ENCODE measurements at regions not wholly inside any gene's neighbourhood (a gene's known extent, or its start where the extent isn't known, plus 50 kb on each side); places are given as distances from the start of the nearest gene placed in this dataset.

DNA sequence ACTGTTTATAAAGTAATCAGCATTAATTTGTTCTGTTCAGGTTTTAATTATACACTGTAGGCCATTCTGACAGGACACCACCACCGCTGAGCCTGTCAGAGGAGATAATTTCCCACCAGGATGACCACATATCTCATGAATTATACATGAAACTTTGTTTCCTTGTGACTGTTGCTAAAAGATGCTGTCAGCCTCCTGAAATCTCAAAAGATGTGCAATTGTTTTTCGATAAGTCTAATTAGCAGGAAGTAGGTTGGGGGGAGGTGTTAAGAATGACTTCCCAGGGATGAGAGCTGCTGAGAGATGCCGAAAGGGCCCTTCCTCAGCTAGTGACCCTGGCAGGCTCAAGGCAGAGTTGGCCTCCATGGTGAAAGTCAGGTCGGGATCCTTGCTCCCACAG lies 485.4 kb downstream of the SOX6 start:
- Mint-ChIP-seq H3K27ac (no peak overlapping the region), H3K36me3 (no peaks in the 10 kb centered on the region), H3K4me1 (no peaks in the 10 kb centered on the region), H3K27me3 (peaks cover 0 to 11% (median 0%) of the 10 kb centered on the region in 5 donors), H3K9me3 (no peaks in the 10 kb centered on the region), H3K4me3 (no peak overlapping the region)
- DNase-seq (no peak), ATAC-seq (no peak)
- POLR2A ChIA-PET: no interaction called here

DNA sequence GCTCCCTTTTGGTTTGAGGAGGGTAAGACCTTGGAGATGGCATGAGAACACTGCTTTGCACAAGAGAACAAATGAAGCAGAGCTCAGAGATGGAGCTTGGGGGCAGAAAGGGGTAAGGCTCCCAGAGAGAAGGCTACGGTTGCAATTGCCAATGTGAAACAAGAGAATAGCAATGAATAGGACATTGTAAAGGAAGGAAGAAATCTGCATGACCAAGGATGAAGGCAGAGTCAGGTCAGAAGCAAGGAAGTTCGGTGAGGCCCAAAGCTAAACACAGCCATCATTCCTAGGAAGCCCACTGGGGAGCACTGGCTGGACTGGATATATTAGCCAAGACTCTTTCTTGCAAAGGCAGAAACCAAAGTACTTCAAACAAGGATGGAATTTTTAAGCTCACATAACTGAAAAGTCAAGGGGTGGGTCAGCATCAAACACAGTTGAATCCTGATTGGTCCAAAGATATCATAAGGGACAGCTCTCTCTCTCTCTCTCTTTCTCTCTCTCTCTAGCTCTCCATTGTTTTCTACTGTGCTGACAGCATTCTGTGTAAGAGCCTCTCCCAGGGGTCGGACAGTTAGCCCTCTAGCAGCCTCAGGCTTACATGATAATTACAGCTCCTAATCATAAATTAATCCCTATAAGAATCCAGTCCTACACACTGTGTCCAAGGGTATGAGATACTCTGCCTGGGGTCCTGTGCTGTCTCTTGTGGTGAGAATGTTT lies 484.3 kb downstream of the SOX6 start:
- H3K4me1 Mint-ChIP-seq: no peaks in the 10 kb centered on the region
- POLR2A ChIA-PET: no interaction called here
- peaks cover 0 to 11% (median 0%) of the 10 kb centered on the region in 5 donors for H3K27me3 Mint-ChIP-seq
- no peak for ATAC-seq
- no peaks in the 10 kb centered on the region for H3K36me3 Mint-ChIP-seq
- DNase-seq: no peak
- no peaks in the 10 kb centered on the region for H3K9me3 Mint-ChIP-seq
- H3K4me3 Mint-ChIP-seq: no peak overlapping the region
- no peak overlapping the region for H3K27ac Mint-ChIP-seq

DNA sequence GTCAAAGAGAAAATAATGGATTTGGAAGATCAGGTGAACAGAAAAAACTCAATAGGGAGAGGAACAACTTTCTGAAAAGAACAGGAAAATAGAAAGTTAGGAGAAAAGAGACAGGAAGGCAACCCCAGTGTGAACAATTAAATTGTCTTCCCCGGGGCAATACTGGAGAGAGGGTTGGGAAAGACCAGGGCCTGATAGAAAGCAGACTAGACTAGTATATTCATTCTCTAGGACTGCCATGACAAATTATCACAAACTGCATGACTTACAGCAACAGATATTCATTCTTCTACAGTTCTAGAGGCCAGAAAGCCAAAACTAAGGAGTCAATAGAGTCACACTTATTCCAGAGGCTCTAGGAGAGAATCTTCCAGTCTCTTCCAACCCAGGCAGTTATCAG lies 482.8 kb downstream of the SOX6 start:
- Mint-ChIP-seq H3K9me3 (peaks cover 0 to 1% (median 0%) of the 10 kb centered on the region in 9 donors), H3K4me1 (no peaks in the 10 kb centered on the region), H3K36me3 (no peaks in the 10 kb centered on the region), H3K27me3 (peaks cover 0 to 11% (median 0%) of the 10 kb centered on the region in 5 donors), H3K27ac (no peak overlapping the region), H3K4me3 (no peak overlapping the region)
- ATAC-seq: no peak
- DNase-seq: no peak
- POLR2A ChIA-PET: no interaction called here

DNA sequence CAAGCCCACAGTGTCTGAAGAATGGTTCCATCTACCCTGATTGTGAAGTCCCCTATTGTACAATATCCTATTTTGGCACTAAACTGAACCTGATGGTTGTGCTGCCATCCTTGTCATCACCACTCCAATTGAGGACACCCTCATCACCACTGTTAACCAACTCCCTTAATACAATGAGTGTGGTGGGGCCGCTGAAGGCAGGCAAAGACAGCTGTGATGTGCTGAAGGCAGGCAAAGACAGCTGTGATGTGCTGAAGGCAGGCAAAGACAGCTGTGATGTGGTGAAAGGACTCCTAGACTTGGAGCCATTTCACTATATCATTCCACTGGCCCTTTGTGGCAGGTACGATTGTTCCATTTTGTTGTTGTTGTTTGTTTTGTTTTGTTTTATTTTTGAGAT lies 481.6 kb downstream of the SOX6 start:
- Mint-ChIP-seq H3K27me3 (peaks cover 0 to 11% (median 2%) of the 10 kb centered on the region in 5 donors), H3K36me3 (no peaks in the 10 kb centered on the region), H3K4me3 (no peak overlapping the region), H3K27ac (no peak overlapping the region), H3K4me1 (no peaks in the 10 kb centered on the region), H3K9me3 (peaks cover 0 to 6% (median 0%) of the 10 kb centered on the region in 9 donors)
- DNase-seq: no peak
- POLR2A ChIA-PET: no interaction called here
- ATAC-seq: no peak

DNA sequence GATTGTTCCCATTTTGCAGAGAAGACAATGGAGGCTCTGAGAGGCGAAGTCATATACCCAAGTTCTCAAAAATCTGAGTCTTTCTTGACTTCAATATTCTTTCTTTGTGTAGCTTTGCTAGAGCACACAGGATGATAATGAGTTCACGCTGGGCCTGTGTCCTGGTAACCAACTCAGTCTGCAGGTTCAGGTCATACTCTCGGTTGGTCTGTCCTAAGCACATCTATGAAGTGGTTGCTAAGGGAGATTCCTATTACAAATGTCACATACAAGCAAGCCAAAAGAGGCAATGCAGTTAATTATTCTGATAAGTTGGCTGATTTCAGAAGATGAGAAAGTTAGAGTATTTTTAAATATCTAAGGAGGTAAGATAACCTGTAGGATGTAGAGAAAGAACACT lies 481.0 kb downstream of the SOX6 start:
- H3K9me3 Mint-ChIP-seq: peaks cover 0 to 9% (median 0%) of the 10 kb centered on the region in 9 donors
- H3K4me3 Mint-ChIP-seq: no peak overlapping the region
- POLR2A ChIA-PET: no interaction called here

DNA sequence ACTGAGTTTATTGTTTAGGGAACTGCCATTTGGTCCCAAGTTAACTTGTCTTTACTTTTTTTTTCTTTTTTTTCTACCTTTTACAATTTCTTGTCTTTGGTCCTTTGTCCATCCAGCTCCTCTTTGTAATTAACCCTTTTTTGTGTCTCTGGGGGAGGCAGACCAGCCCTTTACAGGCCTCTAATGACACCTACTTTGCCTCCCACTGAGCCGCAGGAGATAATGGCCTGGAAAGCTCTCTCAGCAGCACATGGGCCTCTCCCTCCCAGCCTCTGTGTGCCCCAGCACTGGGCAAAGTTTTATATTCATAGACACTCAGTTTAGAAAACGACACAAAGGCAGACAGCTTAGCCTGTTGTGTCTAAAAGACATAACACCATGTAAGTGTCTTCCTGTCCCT lies 480.4 kb downstream of the SOX6 start:
- no peak for ATAC-seq
- POLR2A ChIA-PET: no interaction called here
- Mint-ChIP-seq H3K36me3 (no peaks in the 10 kb centered on the region), H3K27ac (peak overlapping the region in 1 of 10 donors; percentile 24), H3K4me3 (no peak overlapping the region), H3K27me3 (peaks cover 0 to 13% (median 2%) of the 10 kb centered on the region in 5 donors), H3K4me1 (no peaks in the 10 kb centered on the region), H3K9me3 (peaks cover 0 to 9% (median 0%) of the 10 kb centered on the region in 9 donors)
- DNase-seq: no peak

More for the DNA sequence above, 481.0 kb downstream of the SOX6 start:
- Mint-ChIP-seq H3K27ac (no peak overlapping the region), H3K4me1 (no peaks in the 10 kb centered on the region), H3K27me3 (peaks cover 0 to 11% (median 2%) of the 10 kb centered on the region in 5 donors), H3K36me3 (no peaks in the 10 kb centered on the region)
- no peak for DNase-seq
- no peak for ATAC-seq

DNA sequence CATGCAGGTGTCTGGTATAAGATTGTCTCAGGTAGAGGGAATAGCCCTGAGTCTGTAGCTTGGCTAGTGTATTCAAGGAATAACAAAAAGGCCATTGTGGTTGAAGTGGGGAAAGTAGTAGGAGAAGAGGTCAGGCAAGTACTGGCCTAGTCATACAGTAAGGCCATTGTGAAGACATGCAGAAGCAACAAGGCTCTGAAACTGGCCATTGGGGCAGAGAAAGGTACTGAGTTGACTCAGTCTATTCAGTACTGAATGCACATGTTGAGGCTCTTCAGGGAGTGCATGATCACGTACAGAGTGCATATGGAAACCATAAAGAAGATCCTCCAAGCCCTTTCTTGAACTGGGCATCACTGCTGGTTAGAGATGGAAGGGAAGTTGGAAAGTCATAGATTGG lies 477.6 kb downstream of the SOX6 start:
- ATAC-seq (no peak), DNase-seq (no peak)
- no peaks in the 10 kb centered on the region for H3K36me3 Mint-ChIP-seq
- no peak overlapping the region for H3K27ac Mint-ChIP-seq
- H3K4me1 Mint-ChIP-seq: no peaks in the 10 kb centered on the region
- peaks cover 0 to 9% (median 0%) of the 10 kb centered on the region in 9 donors for H3K9me3 Mint-ChIP-seq
- peaks cover 0 to 14% (median 2%) of the 10 kb centered on the region in 5 donors for H3K27me3 Mint-ChIP-seq
- no peak overlapping the region for H3K4me3 Mint-ChIP-seq
- POLR2A ChIA-PET: no interaction called here

DNA sequence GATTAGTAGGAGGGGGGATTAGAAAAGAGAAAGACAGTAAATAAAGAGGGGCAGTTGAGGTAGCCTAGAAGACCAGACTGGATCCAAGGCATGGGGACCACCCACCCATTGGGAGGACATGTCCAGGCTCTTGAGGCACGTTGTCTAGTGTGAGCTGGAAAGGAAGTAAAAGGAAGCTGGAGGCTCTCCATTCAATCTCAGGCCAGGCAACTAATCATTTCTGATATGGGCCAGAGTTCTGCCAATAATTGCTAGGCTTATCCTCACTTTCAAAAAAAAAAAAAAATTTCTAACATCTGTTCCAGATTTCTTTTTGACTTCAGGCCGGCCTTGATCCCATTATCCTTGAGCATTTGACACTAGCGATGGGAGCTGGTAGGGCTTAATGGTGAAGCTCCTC lies 476.1 kb downstream of the SOX6 start:
- no peaks in the 10 kb centered on the region for H3K36me3 Mint-ChIP-seq
- peaks cover 0 to 23% (median 2%) of the 10 kb centered on the region in 5 donors for H3K27me3 Mint-ChIP-seq
- H3K4me3 Mint-ChIP-seq: no peak overlapping the region
- no peak for DNase-seq
- H3K9me3 Mint-ChIP-seq: peaks cover 0 to 9% (median 0%) of the 10 kb centered on the region in 9 donors
- POLR2A ChIA-PET: no interaction called here
- H3K27ac Mint-ChIP-seq: no peak overlapping the region
- no peak for ATAC-seq
- H3K4me1 Mint-ChIP-seq: no peaks in the 10 kb centered on the region

DNA sequence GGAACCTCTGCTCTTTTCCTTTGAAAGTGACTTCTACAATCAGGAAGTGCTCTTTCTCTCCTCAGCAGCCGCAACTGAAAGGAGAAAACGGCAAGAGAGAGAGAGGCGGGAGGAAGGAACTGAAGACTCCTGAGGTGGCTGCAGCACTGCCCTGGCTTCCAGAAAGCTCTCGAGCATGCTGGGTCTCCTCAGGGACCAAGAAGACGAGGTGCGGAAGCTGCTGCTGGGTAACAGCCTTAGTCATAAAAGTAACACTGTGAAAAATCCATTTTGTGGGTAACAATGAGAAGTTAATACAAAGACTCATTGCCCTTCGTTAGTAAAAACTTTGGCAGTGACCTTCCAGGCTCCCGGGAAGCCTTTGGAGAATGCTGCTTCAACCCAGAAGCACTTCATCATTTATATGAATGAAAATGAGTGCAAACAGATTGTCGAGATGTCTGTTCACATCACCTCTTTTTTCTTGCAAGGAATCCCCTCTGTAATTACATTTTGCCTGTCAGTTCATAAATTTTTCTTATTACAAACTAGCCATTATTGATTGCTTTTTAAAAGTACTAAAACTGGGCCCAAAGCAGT lies 473.4 kb downstream of the SOX6 start:
- Mint-ChIP-seq H3K4me3 (no peak overlapping the region), H3K4me1 (no peaks in the 10 kb centered on the region), H3K9me3 (peaks cover 0 to 9% (median 0%) of the 10 kb centered on the region in 9 donors), H3K27ac (no peak overlapping the region), H3K27me3 (peaks cover 0 to 31% (median 2%) of the 10 kb centered on the region in 5 donors), H3K36me3 (no peaks in the 10 kb centered on the region)
- ATAC-seq (no peak), DNase-seq (no peak)
- POLR2A ChIA-PET: no interaction called here

DNA sequence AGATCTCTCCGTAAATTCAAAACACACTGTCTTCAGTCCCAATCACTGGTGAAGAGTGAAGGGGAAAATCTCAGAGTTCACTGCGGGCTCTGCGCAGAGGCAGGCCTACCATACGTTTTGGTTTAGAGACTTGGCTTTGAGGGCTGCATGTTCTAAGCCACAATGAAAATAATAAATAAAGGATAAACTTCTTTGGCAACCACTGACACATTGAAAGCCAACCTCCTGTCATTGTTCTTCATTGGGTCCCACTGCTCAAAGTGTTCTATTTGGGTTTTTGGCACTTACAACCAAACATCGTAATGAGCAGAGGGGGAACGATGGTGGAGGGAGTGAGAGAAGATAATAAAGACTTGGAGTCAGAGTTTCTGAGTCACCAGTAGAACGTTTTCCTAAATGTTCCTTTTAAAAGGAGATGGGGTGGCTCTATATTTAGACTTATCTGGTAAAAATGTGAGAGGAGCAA lies 472.9 kb downstream of the SOX6 start:
- DNase-seq (no peak), ATAC-seq (no peak)
- POLR2A ChIA-PET: no interaction called here
- no peak overlapping the region for H3K27ac Mint-ChIP-seq
- H3K9me3 Mint-ChIP-seq: peaks cover 0 to 8% (median 0%) of the 10 kb centered on the region in 9 donors
- peaks cover 0 to 32% (median 2%) of the 10 kb centered on the region in 5 donors for H3K27me3 Mint-ChIP-seq
- H3K36me3 Mint-ChIP-seq: no peaks in the 10 kb centered on the region
- H3K4me3 Mint-ChIP-seq: no peak overlapping the region
- no peaks in the 10 kb centered on the region for H3K4me1 Mint-ChIP-seq

DNA sequence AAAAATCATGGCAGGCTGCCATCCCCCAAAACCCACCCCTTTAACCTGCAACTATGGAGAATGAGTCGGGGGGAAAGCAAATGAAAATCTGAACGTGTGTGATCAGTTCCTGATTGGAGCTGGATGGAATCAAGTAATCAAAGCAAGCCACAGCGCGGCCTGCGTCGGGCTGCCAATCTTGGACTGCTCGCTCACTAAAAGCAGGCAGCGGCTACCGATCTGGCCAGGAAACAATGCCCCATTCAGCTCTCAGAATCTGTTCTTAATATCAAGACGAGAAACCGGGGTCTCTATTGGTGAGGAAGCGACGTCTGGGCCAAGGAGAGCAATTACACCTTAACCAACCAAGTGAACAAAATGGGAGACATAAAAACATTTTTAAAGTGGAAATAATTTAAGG lies 472.2 kb downstream of the SOX6 start:
- ATAC-seq: no peak
- POLR2A ChIA-PET: no interaction called here
- Mint-ChIP-seq H3K9me3 (peaks cover 0 to 5% (median 0%) of the 10 kb centered on the region in 9 donors), H3K4me1 (no peaks in the 10 kb centered on the region), H3K27me3 (peaks cover 0 to 29% (median 0%) of the 10 kb centered on the region in 5 donors), H3K36me3 (no peaks in the 10 kb centered on the region), H3K4me3 (no peak overlapping the region), H3K27ac (no peak overlapping the region)
- no peak for DNase-seq

DNA sequence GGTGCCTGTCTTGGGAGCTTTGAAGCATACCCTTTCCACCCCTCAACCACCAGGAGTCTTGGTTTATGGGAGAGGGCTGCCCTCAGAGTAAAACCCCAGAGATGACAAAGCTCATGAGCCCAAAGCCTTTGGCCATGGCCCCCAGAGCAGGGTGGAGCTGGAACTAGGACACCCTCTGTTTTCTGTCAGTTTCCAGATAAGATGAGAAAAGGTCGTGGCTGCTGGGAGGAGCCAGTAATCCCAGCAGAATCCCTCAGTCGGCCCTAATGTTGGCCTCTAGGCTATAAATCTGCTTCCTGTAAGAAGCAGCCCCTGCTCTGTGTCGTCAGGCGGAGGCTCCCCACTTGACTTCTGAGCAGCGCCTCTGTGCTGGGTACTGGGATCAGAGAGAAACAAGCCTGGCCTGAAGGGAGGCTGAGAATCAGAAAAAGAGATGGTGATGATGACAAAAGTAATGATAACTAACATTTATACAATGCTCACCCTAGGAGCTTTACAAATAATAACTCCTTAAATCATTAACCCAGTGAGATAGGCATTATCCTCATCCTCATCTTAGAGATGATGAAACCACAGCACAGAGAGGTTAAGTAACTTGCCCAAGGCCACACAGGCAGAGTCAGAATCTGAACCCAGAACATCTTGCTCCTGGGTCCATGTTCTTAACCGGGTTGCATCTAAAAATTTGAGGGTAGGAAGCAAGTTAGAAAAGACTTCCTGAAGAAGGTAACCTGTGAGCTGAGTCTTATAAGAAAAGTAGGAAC lies 471.4 kb downstream of the SOX6 start:
- Mint-ChIP-seq H3K4me1 (no peaks in the 10 kb centered on the region), H3K36me3 (no peaks in the 10 kb centered on the region), H3K4me3 (no peak overlapping the region), H3K9me3 (peaks cover 0 to 2% (median 0%) of the 10 kb centered on the region in 9 donors), H3K27ac (no peak overlapping the region), H3K27me3 (peaks cover 0 to 25% (median 0%) of the 10 kb centered on the region in 5 donors)
- POLR2A ChIA-PET: no interaction called here
- ATAC-seq: no peak
- DNase-seq: no peak

DNA sequence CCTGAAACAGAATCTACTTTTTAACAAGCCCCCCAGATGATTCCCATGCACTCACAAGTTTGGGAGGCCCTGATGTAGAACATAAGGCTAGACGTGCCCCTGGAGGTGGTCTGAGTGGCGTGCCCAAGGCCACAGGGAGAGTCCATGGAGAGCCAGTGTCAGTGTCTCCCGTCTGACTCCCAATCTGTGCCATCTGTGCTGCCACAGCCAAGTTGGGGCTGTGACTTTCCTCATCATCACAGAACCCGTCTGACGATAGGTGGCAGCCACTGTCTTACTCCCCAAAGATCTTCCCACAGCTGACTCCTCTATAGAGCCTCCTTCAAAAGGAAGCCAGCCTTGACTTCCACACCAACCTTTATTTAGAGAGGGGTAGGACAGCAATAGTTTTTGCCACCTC lies 470.5 kb downstream of the SOX6 start:
- peaks cover 0 to 23% (median 0%) of the 10 kb centered on the region in 5 donors for H3K27me3 Mint-ChIP-seq
- POLR2A ChIA-PET: no interaction called here
- no peak for ATAC-seq
- no peak overlapping the region for H3K27ac Mint-ChIP-seq
- H3K4me1 Mint-ChIP-seq: no peaks in the 10 kb centered on the region
- no peak overlapping the region for H3K4me3 Mint-ChIP-seq
- H3K36me3 Mint-ChIP-seq: no peaks in the 10 kb centered on the region
- no peaks in the 10 kb centered on the region for H3K9me3 Mint-ChIP-seq
- DNase-seq: no peak

Measured in naive thymus-derived CD8-positive, alpha-beta T cell (primary cell).